HG03095 (cell line): ENCODE measurements at regions not wholly inside any gene's neighbourhood (a gene's known extent, or its start where the extent isn't known, plus 50 kb on each side); places are given as distances from the start of the nearest gene placed in this dataset.
"Not testable (repeated sequence)": the region's sequence is repeated elsewhere in the genome, so short reads cannot be mapped to it uniquely, and the experiment has no call there.

ENCODE experiments used
- ATAC-seq: cut with Tn5 transposase; IDR thresholded peaks from one replicate; pipeline ENCODE4 v1.9.1; 2021; ENCODE audit warnings: moderate library complexity; ENCODE audit not compliant: unreplicated experiment

- ATAC-seq = no peak
Measured at GRCh38 chr3:35042210-35042991, 596.9 kb upstream of the ARPP21 start.

- ATAC-seq = no peak
Measured at GRCh38 chr3:35043040-35043439, 596.3 kb upstream of the ARPP21 start.

DNA sequence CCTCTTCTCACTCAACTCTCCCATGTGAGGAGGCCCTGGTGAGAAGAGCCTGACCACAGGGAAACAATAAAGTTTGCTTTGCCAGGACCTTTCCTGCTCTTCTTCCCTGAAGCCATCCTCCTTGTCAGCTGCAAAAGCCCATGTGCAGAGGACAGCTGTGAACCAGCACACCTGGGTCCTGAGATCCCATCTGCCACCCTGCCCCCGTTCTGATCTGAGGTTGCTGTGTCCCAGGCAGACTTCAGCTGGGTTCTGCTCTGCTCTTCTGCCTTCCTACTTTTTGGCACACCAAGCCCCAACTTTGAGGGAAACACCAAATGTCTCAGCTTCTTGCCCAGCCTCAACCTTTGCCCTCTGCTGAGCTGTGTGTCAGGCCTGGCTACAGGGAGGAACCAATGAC is 595.1 kb upstream of the ARPP21 start:
- ATAC-seq = no peak

DNA sequence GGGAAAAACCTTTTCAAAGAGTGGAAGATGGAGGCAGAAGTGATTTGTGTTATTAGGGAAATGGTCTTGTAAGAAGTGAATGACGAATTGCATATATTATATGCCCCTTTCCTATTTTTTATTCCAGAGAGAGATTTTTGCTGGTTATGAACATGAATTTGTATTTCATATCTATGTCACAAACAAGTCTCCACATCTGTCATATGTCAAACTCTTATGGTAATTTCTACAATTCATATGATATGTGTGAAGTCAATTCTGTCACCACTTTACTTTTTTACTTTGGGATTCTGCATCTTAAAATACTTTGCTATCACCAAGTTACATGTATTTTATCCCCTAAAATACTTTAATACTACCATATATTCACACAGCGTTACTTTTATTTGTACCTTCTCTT is 594.2 kb upstream of the ARPP21 start:
- ATAC-seq = no peak

GRCh38 chr3:35064761-35065160 is 574.6 kb upstream of the ARPP21 start:
- ATAC-seq = no peak

GRCh38 chr3:35065891-35066290 is 573.4 kb upstream of the ARPP21 start:
- no peak for ATAC-seq

GRCh38 chr3:35067750-35068149 is 571.6 kb upstream of the ARPP21 start:
- ATAC-seq = no peak

GRCh38 chr3:35070088-35070487 is 569.2 kb upstream of the ARPP21 start:
- ATAC-seq = no peak

DNA sequence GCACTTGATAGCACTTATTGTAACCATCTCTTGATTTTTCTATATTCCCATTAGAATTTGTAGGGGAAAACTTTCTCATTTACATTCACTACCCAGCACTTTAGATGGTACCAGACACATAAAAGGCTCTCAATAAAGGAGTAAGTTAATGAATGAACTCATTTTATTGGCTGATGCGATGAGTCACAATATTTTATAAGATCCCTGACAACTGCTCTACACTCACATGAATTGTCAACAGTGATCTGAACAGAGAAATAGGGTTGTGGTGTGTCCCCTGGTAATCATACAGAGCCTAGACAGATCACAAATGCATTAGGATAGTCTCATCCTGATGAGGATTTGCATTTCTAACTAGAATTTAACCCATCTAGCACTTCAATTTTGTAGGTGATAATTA is 567.6 kb upstream of the ARPP21 start:
- ATAC-seq = no peak

DNA sequence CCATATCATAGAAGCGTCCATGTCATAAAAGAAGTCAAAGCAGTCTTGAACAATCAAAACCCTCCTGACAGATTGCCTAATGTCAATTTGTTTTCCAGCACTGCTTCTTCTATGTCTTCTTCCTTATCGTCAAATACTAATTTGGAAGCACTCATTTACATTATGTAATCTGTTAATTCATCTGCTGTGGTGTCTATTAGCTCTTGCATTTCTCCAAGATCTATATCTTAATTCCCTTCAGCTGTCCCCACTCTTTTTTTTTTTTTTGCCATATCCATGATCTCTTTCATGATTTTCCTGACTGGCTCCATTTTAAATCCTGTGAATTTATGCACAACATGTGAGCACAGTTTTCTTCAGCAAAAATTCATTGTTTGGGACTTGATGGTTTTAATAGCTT is 560.5 kb upstream of the ARPP21 start:
- ATAC-seq = no peak

- no peak for ATAC-seq
Measured at GRCh38 chr3:35079403-35079802, 559.9 kb upstream of the ARPP21 start.

DNA sequence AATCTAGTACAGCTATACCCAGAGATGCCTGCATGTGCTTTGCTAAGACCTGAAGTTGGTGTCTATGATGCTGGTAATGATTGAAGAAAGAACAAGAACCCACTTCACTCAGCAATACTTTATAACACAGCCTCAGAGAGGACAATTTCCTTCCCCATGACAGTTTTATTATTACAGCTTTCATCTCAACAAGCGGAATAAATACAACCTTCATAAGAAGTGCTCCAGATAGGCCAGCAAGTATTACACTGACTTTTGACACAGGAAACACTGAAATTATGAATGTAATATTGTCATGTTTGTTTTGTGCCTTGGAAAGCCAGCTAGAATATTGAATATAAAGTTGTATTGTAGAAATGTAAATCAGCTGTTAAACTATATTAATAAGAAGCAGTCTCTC is 557.4 kb upstream of the ARPP21 start:
- ATAC-seq = no peak

DNA sequence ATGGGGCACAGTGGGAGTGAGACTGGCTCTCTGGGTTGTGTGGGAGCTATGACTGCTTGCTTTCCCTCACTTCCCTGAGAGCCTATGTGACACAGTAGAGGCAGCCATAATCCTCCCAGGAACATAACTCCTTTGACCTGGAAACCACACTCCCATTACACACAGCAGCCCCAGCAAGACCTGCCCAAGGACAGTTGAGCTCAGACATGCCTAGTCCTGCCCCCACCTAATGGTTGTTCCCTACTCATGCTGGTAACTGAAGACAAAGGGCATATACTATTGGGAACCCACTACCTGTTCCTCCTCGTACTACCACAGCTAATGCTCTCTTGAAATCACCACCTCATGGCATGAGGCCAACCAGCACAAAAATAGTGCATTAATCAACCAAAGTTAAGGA is 550.4 kb upstream of the ARPP21 start:
- no peak for ATAC-seq

DNA sequence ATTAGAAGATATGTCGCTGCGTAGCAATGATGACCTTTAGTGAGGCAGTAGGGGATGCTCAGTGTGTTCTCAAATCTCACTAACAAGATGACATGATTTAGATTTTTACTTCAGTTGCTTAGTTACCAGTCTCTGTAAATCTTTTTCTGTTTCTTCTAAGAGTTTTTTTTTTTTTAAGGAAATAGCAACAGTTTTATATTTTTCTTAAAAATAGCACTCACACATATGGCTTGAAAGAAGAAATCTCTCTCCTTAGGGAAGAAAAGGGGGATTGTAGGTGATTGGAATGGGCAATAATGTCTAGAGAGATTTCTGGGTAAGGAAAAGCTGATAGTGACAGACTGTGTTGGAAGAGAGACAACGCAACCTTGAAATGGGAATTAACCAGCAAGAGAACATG is 524.6 kb upstream of the ARPP21 start:
- no peak for ATAC-seq

DNA sequence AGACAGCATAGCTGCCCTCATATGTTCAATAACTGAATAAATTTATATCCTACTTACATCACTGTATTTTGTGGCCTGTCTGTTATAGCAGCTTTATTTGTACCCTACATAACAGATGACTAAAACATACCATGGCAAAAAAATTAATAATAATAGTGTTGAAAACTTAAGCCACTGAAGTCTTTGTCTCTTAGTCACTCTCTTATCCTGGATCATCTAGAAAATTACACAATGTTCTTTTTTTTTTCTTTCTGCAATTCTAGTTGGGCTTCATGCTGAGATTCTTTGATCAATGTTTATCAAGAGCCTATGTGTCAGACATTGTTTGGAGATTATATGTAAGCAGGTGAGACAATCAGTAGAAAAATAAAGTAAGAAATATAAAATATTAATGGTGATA is 519.3 kb upstream of the ARPP21 start:
- no peak for ATAC-seq

- ATAC-seq = no peak
Measured at GRCh38 chr3:35137612-35138011, 501.7 kb upstream of the ARPP21 start.

DNA sequence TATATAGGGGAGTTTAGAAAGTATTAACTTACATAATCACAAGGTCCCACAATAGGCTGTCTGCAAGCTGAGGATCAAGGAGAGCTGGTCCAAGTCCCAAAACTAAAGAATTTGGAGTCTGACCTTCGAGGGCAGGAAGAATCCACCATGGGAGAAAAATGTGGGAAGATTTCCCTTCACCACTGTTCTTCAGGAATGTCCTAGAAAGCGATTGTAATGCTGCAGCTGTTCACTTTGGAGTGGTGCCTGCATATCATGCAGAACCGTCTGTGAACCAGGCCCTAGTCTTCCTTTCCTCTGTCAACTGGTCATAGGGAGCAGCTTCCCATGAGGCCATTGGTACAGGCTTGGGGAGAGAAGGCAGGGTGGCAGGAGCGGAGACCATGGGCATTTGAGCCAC is 497.9 kb upstream of the ARPP21 start:
- ATAC-seq = no peak

DNA sequence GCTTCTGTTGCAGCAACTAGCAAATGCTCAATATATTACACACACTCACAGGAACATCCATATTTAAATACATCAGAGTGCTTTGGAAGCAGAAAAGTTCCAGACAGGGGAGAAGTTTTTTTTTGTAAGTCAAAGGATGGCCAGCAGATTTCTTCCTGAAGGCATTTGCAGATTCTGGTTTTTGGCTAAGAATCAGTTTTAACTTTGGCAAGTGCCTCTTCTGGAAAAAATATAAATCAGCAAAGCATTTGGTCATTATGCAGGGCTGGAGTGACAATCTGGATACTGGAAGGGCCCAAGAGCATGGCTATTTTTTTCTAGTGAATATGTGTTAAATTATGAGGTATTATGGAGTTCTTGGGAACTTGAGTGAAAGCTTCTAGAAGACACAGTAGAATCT is 495.3 kb upstream of the ARPP21 start:
- no peak for ATAC-seq

- not testable (repeated sequence) for ATAC-seq
Measured at GRCh38 chr3:35146256-35147035, 492.9 kb upstream of the ARPP21 start.

DNA sequence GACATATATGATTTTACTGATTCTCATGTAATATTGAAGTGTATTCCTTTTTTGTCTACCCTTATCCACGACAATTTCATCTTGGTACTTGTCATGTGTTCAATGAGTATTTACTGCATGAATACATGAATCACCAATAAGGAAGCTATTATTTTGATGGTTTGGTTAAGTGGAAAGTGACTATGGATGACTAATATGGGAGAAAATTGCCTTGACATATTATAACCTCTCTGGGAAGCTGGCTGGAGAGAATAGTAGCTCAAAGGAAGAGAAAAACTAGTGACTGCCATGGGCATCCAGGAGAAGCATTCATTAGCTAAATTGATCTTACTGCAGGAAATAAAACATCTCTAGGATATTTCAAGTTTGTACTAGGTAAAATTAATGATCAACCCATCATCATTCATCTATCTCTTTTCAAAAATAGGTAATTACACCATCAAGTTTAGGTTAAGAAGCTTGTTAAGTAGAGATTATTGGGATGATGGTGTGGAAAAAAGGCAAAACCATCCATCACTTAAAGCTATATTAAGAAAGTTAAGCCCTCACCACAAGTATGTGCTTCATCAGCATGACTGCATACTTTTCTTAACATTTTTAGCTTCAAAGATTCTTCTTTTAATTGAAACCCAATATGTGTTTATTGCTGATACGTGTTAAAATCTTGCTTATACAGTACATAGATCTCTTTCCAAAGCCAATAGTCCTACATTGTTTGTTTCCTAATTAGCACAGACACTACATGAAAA is 455.2 kb upstream of the ARPP21 start:
- ATAC-seq = no peak

GRCh38 chr3:35184775-35185174 is 454.6 kb upstream of the ARPP21 start:
- ATAC-seq = no peak

DNA sequence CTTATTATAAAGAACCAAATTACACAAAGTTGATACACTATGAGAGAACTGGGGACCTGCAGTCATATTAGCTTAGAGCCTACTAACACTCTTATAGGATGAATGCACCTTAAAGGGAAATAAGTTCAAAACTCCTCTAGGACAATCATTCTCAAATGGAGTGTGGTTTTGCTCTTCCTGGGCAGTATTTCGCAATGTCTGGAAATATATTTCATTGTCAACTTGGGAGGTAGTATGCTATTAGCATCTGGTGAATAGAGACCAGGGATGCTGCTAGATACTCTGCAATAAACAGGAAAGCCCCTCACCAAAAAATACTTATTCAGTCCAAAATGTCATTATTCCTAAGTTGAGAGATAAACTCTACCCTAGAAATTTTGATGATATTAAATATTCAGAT is 451.4 kb upstream of the ARPP21 start:
- ATAC-seq = no peak
